Kidney epithelial cell (primary cell): ENCODE measurements at regions not wholly inside any gene's neighbourhood (a gene's known extent, or its start where the extent isn't known, plus 50 kb on each side); places are given as distances from the start of the nearest gene placed in this dataset.

ENCODE experiments used
- DNase-seq: peaks from one replicate; pipeline ENCODE4 v3.0.0-alpha.2; 2010; ENCODE audit warnings: low read depth
- H3K27me3 ChIP-seq: 2 replicates; pipeline ENCODE4 v1.6.0; 2011; ENCODE audit warnings: low read length; ENCODE audit not compliant: control insufficient read depth, insufficient read depth
- H3K36me3 ChIP-seq: 2 replicates; pipeline ENCODE4 v1.5.1; 2011; ENCODE audit warnings: low read length; ENCODE audit not compliant: control insufficient read depth, insufficient read depth
- H3K4me3 ChIP-seq: 2 replicates; pipeline ENCODE4 v1.5.1; 2011; ENCODE audit warnings: low read depth, mild to moderate bottlenecking, control low read depth, low read length
- CTCF ChIP-seq: IDR thresholded peaks from 2 replicates; pipeline ENCODE4 v1.5.1; 2011; ENCODE audit warnings: mild to moderate bottlenecking, moderate library complexity, low read length, control low read depth, inconsistent platforms; ENCODE audit not compliant: insufficient read depth, poor library complexity, severe bottlenecking

- no peak for TF ChIP-seq CTCF
- no peak for DNase-seq
- no peaks in the 10 kb centered on the region for H3K27me3 ChIP-seq
- no peaks in the 10 kb centered on the region for H3K36me3 ChIP-seq
- no peak overlapping the region for H3K4me3 ChIP-seq
Measured at GRCh38 chr14:42961509-42961908, 1354.8 kb downstream of the LRFN5 start.

- TF ChIP-seq CTCF, result no peak
- Histone ChIP-seq H3K27me3 (no peaks in the 10 kb centered on the region), H3K4me3 (no peak overlapping the region), H3K36me3 (no peaks in the 10 kb centered on the region)
- no peak for DNase-seq
Measured at GRCh38 chr14:42950363-42950762, 1343.7 kb downstream of the LRFN5 start.

GRCh38 chr14:42947991-42948390 is 1341.3 kb downstream of the LRFN5 start:
- DNase-seq, result no peak
- TF ChIP-seq CTCF, result no peak
- Histone ChIP-seq H3K36me3 (no peaks in the 10 kb centered on the region), H3K4me3 (no peak overlapping the region), H3K27me3 (no peaks in the 10 kb centered on the region)

- no peaks in the 10 kb centered on the region for H3K27me3 ChIP-seq
- no peaks in the 10 kb centered on the region for H3K36me3 ChIP-seq
- no peak for TF ChIP-seq CTCF
- H3K4me3 ChIP-seq, result no peak overlapping the region
- no peak for DNase-seq
Measured at GRCh38 chr14:42944284-42944683, 1337.6 kb downstream of the LRFN5 start.

GRCh38 chr14:42931308-42931707 is 1324.6 kb downstream of the LRFN5 start:
- TF ChIP-seq CTCF, result no peak
- H3K4me3 ChIP-seq, result no peak overlapping the region
- no peaks in the 10 kb centered on the region for H3K27me3 ChIP-seq
- no peaks in the 10 kb centered on the region for H3K36me3 ChIP-seq
- no peak for DNase-seq

GRCh38 chr14:42929806-42930480 is 1323.3 kb downstream of the LRFN5 start:
- Histone ChIP-seq H3K4me3 (no peak overlapping the region), H3K27me3 (no peaks in the 10 kb centered on the region), H3K36me3 (no peaks in the 10 kb centered on the region)
- DNase-seq, result no peak
- no peak for TF ChIP-seq CTCF
